Activated naive CD8-positive, alpha-beta T cell treated with anti-CD3 and anti-CD28 coated beads for 36 hours (primary cell): ENCODE measurements at regions not wholly inside any gene's neighbourhood (a gene's known extent, or its start where the extent isn't known, plus 50 kb on each side); places are given as distances from the start of the nearest gene placed in this dataset.

Source experiments
- DNase-seq: peaks from one replicate; pipeline ENCODE4 v3.0.0; 2021
- H3K27ac Mint-ChIP-seq: one replicate; pipeline ENCODE4 v1.8.0; 2022; ENCODE audit warnings: mild to moderate bottlenecking, moderate library complexity, mixed read lengths
- H3K27me3 Mint-ChIP-seq: one replicate; pipeline ENCODE4 v1.8.0; 2022; ENCODE audit warnings: mild to moderate bottlenecking, mixed read lengths
- H3K36me3 Mint-ChIP-seq: one replicate; pipeline ENCODE4 v1.8.0; 2021; ENCODE audit warnings: mild to moderate bottlenecking, mixed read lengths
- H3K4me1 Mint-ChIP-seq: one replicate; pipeline ENCODE4 v1.8.0; 2021; ENCODE audit warnings: mixed read lengths
- H3K4me3 Mint-ChIP-seq: one replicate; pipeline ENCODE4 v1.8.0; 2022; ENCODE audit warnings: mild to moderate bottlenecking, moderate library complexity, mixed read lengths
- H3K9me3 Mint-ChIP-seq: one replicate; pipeline ENCODE4 v1.8.0; 2022; ENCODE audit warnings: mixed read lengths

DNA sequence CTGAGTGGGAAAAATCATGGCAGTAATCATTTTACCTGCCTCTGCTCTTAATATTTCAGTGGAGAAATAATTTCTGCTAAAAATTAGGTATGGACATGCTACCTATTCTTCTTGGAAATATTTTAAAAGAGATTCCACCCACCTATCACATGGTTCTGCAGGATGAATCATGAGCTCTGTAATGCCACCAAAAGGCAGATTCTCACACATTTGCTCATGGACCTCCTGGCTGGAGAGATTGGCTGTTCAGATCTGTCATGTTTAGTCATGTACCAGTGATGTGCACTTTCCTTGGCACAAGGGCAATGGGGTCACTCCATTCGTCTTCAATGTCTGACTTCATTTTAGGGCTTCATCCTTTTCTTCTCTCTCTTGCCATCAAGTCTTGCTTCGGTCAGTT is 101.8 kb upstream of the MBNL2 start:
- Mint-ChIP-seq H3K36me3 (no peaks in the 10 kb centered on the region), H3K9me3 (no peaks in the 10 kb centered on the region), H3K4me3 (no peak overlapping the region), H3K4me1 (peaks cover 5% of the 10 kb centered on the region), H3K27me3 (peaks cover 48% of the 10 kb centered on the region), H3K27ac (no peak overlapping the region)
- no peak for DNase-seq

DNA sequence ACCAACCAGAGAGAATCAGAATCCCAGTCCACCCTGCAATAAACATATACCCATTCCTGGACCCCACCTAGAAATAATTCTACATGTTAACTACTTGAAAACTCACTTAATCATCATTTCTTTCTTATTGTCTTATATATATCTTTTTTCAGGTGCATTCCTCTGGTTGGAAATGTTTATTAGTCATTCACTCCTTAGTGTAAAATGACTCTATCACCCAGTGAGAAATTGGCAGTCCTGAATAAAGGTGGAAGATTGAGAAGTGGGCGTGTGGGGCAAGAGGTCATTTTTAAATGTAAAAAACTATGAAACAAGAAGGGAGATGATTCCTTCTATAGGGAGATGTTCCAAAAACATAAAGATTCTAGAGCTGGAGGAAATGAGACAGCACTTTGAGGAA is 101.2 kb upstream of the MBNL2 start:
- Mint-ChIP-seq H3K9me3 (no peaks in the 10 kb centered on the region), H3K27ac (no peak overlapping the region), H3K27me3 (peaks cover 45% of the 10 kb centered on the region), H3K4me3 (no peak overlapping the region), H3K36me3 (no peaks in the 10 kb centered on the region), H3K4me1 (peaks cover 8% of the 10 kb centered on the region)
- no peak for DNase-seq

DNA sequence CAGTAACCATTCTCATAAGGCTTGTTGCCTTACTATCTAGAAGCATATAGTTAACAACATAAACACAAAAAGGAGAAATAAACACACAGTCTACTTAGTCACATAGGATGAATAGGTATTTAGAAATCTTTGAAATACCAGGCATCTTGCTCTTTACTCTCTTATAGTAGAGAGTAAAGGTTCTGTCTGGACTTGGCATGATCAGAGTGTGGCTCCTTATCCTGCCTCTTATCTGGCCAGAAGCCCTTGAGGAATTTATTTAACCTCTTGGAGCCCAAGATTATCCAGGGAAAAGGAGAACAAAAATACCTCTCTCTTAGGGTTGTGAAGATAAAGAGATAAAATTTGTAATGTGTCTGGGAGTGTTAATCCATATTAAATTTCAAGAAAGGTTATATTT is 100.2 kb upstream of the MBNL2 start:
- Mint-ChIP-seq H3K27ac (no peak overlapping the region), H3K4me3 (no peak overlapping the region), H3K27me3 (peaks cover 38% of the 10 kb centered on the region), H3K36me3 (no peaks in the 10 kb centered on the region), H3K9me3 (no peaks in the 10 kb centered on the region), H3K4me1 (peaks cover 14% of the 10 kb centered on the region)
- no peak for DNase-seq

DNA sequence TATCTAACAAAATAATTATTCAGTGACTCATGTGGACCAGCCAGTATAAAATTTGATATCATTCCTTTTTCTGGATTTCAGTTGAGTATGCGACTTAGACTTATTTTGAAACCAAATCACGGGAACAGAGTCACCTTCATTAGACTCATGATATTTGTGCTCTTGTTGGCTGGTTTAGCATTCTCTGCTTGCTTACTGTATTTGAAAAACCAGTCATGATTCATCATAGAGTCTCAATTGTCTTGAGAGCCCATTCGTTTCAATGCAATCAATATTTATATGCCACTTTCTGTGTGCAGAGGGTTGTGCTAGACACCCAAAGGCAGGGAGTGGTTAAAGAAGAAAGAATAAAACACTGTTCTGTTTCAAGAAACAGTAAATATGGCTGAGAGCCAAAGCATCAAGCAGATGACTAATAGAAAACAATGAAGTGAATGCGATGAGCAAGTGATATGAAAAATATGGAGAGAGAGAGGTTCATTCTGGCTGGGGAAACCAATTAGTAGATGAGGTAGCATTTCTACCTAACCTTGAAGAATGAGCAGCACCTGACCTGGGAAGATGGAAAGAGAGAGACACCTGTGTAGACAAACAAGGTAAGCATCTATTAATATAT is 99.6 kb upstream of the MBNL2 start:
- Mint-ChIP-seq H3K9me3 (no peaks in the 10 kb centered on the region), H3K4me3 (no peak overlapping the region), H3K27ac (no peak overlapping the region), H3K27me3 (peaks cover 38% of the 10 kb centered on the region), H3K4me1 (peaks cover 14% of the 10 kb centered on the region), H3K36me3 (no peaks in the 10 kb centered on the region)
- DNase-seq: no peak

DNA sequence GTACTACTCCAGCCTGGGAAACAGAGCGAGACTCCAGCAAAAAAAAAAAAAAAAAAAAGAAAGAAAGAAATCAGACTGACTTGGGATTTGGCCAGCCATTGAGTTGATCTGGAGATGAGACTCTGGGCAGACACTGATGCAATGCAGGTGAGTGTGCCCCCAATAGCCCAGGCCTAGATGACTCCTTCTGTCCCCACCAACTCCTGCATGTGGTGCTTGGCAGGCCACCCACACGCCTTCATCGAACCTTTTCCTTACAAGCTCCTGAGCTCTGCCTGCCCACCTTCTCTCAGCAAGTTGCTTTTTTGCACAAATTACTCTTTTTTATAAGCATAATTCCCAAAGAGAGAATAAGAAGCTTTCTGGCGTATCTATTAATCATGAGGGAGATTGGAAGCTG is 97.9 kb upstream of the MBNL2 start:
- no peaks in the 10 kb centered on the region for H3K36me3 Mint-ChIP-seq
- no peak for DNase-seq
- H3K4me1 Mint-ChIP-seq: peaks cover 14% of the 10 kb centered on the region
- no peak overlapping the region for H3K4me3 Mint-ChIP-seq
- H3K27ac Mint-ChIP-seq: no peak overlapping the region
- H3K9me3 Mint-ChIP-seq: no peaks in the 10 kb centered on the region
- H3K27me3 Mint-ChIP-seq: peaks cover 28% of the 10 kb centered on the region

DNA sequence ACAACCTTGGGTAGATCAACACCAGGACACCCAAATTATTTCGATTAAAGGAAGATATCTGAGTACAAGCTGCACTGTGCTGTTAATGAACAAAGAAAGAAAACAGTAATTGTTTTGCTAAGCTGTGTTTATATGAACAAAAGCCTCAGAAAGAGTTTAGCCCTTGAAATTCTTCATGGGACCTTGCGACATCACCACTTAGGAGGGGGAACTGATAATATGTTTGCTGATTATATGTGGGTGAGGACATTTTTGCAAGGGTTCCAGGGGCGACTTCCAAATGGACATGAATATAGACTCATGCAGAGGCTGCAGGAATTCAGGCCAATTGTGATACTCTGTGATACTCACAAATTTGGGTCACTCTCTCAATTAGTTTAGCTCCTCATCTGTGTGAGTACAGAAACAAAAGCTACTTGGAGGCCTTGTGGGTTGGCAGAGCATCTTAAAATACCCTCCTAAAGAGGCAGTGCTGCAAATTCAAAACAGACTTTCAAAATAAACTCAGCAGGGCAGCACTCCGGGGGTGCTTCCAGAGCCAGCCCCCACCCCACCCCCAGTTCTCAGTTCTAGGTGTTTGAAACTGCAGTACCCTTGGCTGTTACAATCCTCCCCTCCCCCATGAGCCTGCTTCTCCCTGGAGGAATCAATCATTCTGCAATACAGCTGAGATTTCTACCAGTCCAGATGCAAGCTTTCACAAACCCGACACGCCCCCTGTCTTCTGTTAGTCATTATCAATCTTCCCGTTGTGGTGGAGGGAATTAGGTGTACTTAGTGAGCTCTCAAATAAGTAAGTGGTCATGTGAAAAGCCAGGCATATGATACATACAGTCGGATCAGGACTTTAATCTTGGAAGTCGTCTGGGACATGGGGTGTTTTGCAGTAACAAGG is 97.0 kb upstream of the MBNL2 start:
- H3K9me3 Mint-ChIP-seq: no peaks in the 10 kb centered on the region
- peaks cover 14% of the 10 kb centered on the region for H3K4me1 Mint-ChIP-seq
- no peaks in the 10 kb centered on the region for H3K36me3 Mint-ChIP-seq
- peaks cover 28% of the 10 kb centered on the region for H3K27me3 Mint-ChIP-seq
- no peak overlapping the region for H3K4me3 Mint-ChIP-seq
- H3K27ac Mint-ChIP-seq: no peak overlapping the region
- no peak for DNase-seq

DNA sequence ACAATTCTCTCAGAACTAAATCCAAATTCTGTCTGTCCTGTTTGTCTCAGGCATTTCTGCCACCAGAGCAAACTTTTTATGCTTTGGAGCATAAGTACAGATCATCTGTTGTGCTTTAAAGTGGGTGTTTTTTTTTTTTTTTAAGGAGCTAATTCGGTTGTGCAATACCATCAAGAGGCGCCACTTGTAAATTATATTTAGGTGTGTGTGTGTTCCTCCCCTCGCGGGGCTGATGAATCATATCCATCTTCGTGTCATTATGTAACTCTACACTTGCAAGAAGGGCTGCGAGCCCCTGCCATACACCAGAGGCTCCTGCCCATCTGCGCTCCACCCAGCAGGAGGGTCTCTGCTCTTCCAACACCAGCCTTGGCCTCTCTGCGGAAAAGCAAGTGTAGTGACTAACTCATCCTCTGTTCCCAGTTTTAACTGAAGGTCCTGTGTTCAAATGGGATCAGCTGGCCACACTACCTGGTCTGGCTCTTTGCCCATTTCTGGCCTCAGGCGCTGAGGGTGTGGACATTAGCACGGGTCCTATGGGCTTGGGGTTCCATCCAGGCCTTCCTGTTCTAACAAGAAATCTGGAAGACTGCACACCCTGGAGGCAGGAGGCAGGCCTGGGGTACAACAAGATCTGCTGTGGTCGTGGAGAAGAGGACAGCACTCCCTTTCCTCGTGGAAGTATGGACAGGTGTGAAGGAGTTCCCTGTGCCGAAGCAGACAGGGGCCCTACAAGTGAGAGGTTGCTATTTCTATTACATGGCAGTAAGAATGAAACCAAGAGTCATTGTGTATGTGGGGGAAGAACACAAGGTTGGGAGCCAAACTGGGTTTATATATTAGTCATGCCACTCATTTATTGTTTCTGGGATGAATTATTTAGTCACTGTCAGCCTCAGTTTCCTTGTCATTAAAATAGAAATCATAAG is 96.1 kb upstream of the MBNL2 start:
- H3K36me3 Mint-ChIP-seq: no peaks in the 10 kb centered on the region
- H3K9me3 Mint-ChIP-seq: no peaks in the 10 kb centered on the region
- H3K27ac Mint-ChIP-seq: no peak overlapping the region
- no peak overlapping the region for H3K4me3 Mint-ChIP-seq
- peaks cover 9% of the 10 kb centered on the region for H3K4me1 Mint-ChIP-seq
- peaks cover 22% of the 10 kb centered on the region for H3K27me3 Mint-ChIP-seq
- DNase-seq: no peak

DNA sequence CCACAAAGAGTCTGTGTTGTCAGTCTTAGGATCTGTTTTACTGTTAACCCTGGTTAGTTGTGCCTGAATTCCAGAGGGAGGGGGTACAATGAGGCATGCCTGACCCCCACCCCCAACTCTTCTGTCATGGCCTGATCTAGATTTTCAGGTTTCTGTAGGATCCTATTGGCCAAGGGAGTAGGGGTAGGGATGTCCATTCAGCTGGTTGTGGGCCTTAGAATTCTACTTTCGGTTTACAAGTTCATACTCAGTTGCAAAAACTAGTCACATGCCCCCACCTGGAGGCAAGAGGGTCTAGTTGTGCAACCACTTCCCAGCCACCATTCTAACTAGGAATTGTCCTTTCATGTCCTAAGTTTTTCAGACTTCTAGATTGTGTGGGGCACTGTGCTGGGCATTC is 94.3 kb upstream of the MBNL2 start:
- H3K4me1 Mint-ChIP-seq: peaks cover 9% of the 10 kb centered on the region
- H3K36me3 Mint-ChIP-seq: no peaks in the 10 kb centered on the region
- H3K9me3 Mint-ChIP-seq: no peaks in the 10 kb centered on the region

DNA sequence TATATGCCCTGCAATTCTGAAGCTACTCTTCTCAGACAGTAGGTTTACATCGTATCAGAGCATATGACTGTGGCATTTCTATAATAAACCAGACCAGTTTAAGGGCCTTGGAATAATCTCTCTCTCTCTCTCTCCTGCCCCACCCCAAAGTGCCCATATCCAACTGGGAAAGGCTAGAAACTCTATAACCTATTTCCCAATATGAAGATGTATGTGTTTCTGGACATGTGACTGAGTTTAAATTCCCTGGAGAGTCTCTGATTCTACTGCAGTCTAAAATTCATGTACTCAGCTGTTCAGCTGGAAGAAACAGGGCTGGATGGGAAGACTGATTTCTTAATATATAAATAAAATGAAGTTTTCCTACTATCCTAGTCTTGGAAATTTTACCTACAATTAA is 91.9 kb upstream of the MBNL2 start:
- Mint-ChIP-seq H3K27me3 (peaks cover 3% of the 10 kb centered on the region), H3K27ac (no peak overlapping the region), H3K4me1 (peaks cover 9% of the 10 kb centered on the region), H3K36me3 (no peaks in the 10 kb centered on the region), H3K4me3 (no peak overlapping the region), H3K9me3 (no peaks in the 10 kb centered on the region)
- no peak for DNase-seq

More for the DNA sequence above, 94.3 kb upstream of the MBNL2 start:
- Mint-ChIP-seq H3K27ac (no peak overlapping the region), H3K4me3 (no peak overlapping the region), H3K27me3 (peaks cover 17% of the 10 kb centered on the region)
- DNase-seq: no peak

DNA sequence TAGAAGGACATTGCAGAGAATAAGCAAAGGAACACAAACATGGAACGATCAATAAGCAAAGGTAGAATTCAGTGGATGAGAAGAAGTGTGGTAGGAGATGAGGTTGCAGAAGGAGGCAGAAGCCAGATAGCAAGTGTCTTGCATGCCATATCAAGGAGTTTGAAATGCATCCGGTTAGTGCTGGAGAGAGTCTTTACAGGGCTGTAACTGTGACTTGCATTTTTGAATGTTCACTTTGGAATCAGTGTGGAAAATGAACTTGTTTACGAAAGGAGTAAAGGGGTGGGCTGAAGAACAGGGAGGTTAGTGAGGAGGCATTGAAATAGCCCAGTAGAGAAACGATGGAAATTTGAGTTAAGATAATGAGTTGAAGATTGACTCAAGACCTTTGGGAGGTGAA is 90.7 kb upstream of the MBNL2 start:
- H3K9me3 Mint-ChIP-seq: no peaks in the 10 kb centered on the region
- no peak overlapping the region for H3K4me3 Mint-ChIP-seq
- H3K27me3 Mint-ChIP-seq: no peaks in the 10 kb centered on the region
- H3K36me3 Mint-ChIP-seq: no peaks in the 10 kb centered on the region
- H3K4me1 Mint-ChIP-seq: peaks cover 1% of the 10 kb centered on the region
- H3K27ac Mint-ChIP-seq: no peak overlapping the region
- no peak for DNase-seq

DNA sequence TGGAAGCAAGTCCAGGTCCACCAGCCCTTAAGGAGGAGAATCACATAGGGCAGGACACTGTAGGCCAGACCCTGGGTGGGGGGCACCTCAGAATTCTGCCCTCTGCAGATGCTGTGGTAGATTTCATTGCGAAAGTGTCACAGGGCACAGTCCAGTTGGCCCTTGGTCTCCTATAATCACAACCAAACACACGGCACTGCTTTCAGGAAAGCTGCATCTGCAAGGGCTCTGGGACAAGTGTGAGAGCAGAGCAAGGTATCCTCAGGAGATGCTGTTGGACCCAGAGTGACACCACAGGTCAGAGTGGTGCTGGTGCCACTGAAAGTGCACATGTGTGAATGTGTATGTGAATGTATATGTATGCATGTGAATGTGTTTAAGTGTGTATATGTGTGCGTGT is 88.6 kb upstream of the MBNL2 start:
- Mint-ChIP-seq H3K9me3 (no peaks in the 10 kb centered on the region), H3K36me3 (no peaks in the 10 kb centered on the region), H3K27me3 (no peaks in the 10 kb centered on the region), H3K27ac (no peak overlapping the region), H3K4me3 (no peak overlapping the region), H3K4me1 (no peaks in the 10 kb centered on the region)
- no peak for DNase-seq

DNA sequence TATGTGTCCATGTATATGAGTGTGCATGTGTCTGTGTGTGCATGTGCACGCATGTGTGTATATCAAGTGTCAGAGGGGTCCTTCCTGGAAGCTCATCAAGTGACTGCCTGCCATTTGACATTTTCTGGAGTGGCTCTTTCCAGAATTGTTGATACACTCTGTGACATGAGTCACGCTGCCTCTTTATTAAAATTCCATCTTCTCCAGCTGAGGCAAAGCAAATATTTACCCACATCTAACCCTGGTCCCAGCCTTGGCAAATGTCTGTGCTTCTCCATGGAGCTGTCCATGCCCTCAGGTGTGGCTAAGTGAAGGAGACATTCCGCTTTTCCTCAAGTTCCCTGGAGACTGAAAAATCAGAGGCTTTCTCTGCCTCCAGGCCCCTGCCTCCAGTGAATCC is 88.2 kb upstream of the MBNL2 start:
- H3K36me3 Mint-ChIP-seq: no peaks in the 10 kb centered on the region
- no peak for DNase-seq
- H3K27me3 Mint-ChIP-seq: no peaks in the 10 kb centered on the region
- no peak overlapping the region for H3K4me3 Mint-ChIP-seq
- H3K9me3 Mint-ChIP-seq: no peaks in the 10 kb centered on the region
- no peak overlapping the region for H3K27ac Mint-ChIP-seq
- H3K4me1 Mint-ChIP-seq: no peaks in the 10 kb centered on the region

DNA sequence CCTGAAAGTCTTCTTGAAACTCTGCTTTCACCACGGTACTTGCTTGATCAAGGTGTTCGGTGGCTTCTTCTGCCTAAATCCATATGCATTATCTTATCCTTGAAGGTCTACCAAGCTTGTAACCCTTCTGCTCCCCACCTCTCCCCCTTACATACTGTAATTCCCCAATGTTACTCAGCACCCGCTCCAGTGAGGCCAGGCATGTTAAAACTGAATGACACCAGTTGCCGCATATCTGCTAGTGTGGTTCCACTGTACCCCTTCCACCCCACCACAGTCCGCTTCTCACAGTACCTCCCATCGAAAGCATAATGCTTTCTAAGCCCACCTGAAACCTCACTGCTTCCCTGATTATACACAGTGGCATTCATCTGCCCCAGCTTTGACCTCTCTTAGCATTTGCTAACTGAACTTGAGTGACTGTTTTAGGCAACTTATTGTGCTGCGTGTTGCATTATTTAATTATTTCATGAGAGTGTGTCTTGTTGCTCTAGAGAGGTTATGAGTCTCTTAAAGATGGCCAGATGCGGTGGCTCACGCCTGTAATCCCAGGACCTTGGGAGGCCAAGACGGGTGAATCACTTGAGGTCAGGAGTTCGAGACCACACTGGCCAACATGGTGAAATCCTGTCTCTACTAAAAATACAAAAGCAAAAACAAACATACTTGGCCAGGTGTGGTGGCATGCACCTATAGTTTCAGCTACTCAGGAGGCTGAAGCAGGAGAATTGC is 87.6 kb upstream of the MBNL2 start:
- H3K36me3 Mint-ChIP-seq: no peaks in the 10 kb centered on the region
- H3K27me3 Mint-ChIP-seq: no peaks in the 10 kb centered on the region
- no peaks in the 10 kb centered on the region for H3K9me3 Mint-ChIP-seq
- H3K27ac Mint-ChIP-seq: no peak overlapping the region
- no peaks in the 10 kb centered on the region for H3K4me1 Mint-ChIP-seq
- no peak overlapping the region for H3K4me3 Mint-ChIP-seq
- no peak for DNase-seq

DNA sequence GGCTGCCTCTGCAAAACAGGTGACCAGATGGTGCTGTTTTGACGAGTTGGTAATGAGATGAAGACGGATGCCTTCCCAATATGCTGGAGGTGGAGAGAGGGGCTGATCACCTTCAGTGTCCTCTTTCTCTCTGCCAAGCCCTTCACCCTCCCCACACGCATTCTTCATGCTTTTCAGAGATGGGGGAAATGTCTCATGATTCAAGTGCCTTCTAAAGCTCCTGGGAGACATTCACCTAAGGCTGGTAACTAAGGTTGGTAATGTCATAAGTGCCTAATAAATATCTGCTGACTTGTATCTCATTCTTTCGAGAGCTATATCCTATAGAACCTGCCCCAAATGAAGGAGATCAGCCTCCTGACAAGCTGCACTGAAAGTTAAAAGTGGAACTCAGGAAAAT is 86.2 kb upstream of the MBNL2 start:
- H3K27ac Mint-ChIP-seq: no peak overlapping the region
- H3K9me3 Mint-ChIP-seq: no peaks in the 10 kb centered on the region
- peaks cover 8% of the 10 kb centered on the region for H3K27me3 Mint-ChIP-seq
- no peaks in the 10 kb centered on the region for H3K36me3 Mint-ChIP-seq
- H3K4me3 Mint-ChIP-seq: no peak overlapping the region
- no peaks in the 10 kb centered on the region for H3K4me1 Mint-ChIP-seq
- DNase-seq: no peak

DNA sequence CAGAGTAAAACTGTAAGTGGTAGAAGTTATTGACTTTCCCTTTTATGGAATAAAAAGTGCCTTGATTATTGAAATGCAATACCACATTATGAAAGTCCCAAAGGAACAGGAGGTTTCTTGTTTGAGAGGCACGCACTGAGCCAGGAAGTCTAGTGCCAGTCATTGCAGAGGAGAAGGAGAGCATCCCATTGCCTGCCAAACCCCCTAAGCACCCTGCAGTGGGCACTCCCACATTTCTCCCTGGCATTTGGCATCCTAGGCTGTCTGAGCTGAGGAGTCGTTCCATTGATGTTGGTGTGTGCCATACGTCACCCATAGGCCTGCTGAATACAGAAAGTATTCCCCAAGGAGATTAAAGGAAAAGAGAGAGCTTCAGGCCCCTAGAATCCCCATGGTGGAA is 85.7 kb upstream of the MBNL2 start:
- H3K9me3 Mint-ChIP-seq: no peaks in the 10 kb centered on the region
- peaks cover 3% of the 10 kb centered on the region for H3K4me1 Mint-ChIP-seq
- H3K4me3 Mint-ChIP-seq: no peak overlapping the region
- H3K27ac Mint-ChIP-seq: no peak overlapping the region
- H3K27me3 Mint-ChIP-seq: peaks cover 12% of the 10 kb centered on the region
- no peaks in the 10 kb centered on the region for H3K36me3 Mint-ChIP-seq
- DNase-seq: no peak
